ENCODE measurements at regions not wholly inside any gene's neighbourhood (a gene's known extent, or its start where the extent isn't known, plus 50 kb on each side); places are given as distances from the start of the nearest gene placed in this dataset.

DNA sequence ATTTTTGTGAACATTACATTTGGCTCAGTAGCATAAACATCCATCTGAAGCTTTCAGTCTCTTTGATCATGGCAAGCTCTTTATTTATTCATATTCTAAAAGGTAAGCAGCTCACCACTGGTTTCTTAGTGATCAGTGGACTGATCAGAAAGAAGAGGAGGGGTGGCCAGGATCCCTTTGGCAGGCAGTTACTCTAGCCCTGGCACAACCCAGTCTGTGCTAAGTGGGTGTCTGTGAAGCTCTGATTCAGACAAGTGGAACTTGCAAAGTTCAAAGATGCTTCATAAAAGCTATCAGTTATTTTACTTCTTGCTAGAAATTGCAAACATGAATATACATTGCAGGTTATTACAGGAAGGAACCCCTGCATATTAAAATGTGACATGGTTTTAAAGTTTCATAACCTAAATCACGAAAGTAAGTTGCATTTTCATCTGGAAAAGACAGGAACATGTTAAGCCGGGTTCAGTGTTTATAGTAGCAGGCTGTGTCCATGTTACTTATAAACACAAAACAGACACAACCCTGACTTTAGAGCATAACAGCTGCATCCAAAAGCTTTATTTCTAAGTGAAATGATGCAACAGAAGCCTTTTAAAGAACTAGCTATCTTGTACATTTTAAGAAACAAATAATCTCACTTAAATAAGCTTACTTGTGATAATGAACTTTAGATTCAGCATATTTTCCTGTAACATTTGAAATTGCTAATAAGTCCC, 785.3 kb downstream of the MCTP2 start:
- FAIRE-seq: no peak
- TF ChIP-seq, protein P1, sequence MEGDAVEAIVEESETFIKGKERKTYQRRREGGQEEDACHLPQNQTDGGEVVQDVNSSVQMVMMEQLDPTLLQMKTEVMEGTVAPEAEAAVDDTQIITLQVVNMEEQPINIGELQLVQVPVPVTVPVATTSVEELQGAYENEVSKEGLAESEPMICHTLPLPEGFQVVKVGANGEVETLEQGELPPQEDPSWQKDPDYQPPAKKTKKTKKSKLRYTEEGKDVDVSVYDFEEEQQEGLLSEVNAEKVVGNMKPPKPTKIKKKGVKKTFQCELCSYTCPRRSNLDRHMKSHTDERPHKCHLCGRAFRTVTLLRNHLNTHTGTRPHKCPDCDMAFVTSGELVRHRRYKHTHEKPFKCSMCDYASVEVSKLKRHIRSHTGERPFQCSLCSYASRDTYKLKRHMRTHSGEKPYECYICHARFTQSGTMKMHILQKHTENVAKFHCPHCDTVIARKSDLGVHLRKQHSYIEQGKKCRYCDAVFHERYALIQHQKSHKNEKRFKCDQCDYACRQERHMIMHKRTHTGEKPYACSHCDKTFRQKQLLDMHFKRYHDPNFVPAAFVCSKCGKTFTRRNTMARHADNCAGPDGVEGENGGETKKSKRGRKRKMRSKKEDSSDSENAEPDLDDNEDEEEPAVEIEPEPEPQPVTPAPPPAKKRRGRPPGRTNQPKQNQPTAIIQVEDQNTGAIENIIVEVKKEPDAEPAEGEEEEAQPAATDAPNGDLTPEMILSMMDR (IDR thresholded peaks at IDR 0.05; ENCODE audit: insufficient read depth, low read length, severe bottlenecking): no peak
- Histone ChIP-seq H3K27me3 (ENCODE audit: control insufficient read depth, insufficient read depth, low read length) (no peaks in the 10 kb centered on the region), H3K36me3 (ENCODE audit: control insufficient read depth, insufficient read depth, low read length) (no peaks in the 10 kb centered on the region), H3K4me3 (ENCODE audit: low read depth, low read length) (no peak overlapping the region)
- DNase-seq (ENCODE audit: low read depth): no peak

DNA sequence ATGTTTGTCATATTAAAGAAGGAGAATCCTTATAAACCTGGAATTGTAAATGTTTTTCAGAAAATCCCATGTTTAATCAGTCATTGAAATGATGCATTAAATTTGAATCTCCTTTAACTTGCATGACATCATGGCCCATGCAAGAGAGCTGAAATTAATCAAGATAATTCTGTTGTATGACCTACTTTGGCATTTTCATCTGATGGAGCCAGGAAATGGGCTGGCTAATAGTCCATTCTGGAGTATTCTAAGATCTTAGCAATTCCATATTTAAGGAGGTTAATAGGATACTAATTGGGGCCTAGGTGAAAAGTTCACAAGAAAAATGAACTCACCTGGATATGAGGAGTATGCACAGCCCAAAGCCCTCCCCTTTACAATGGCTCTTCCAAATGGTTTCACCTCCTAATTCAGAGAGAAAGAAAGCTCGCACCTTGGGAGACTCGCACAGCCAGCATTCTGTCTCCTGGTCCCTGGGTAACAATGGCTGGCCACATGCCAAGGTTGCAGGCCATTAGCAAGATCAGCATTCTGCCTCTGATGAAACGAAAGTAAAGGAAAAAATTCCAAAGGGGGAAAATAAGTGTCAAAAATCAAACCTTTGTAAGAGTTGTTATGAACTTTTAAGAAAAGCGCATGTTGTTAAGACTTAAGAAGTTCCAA, 786.4 kb downstream of the MCTP2 start:
- FAIRE-seq (no peak), DNase-seq (ENCODE audit: low read depth) (no peak)
- no peaks in the 10 kb centered on the region for H3K27me3 ChIP-seq (ENCODE audit: control insufficient read depth, insufficient read depth, low read length)
- TF ChIP-seq, protein P1 (IDR thresholded peaks at IDR 0.05; ENCODE audit: insufficient read depth, low read length, severe bottlenecking): no peak
- H3K4me3 ChIP-seq (ENCODE audit: low read depth, low read length): no peak overlapping the region
- H3K36me3 ChIP-seq (ENCODE audit: control insufficient read depth, insufficient read depth, low read length): no peaks in the 10 kb centered on the region

DNA sequence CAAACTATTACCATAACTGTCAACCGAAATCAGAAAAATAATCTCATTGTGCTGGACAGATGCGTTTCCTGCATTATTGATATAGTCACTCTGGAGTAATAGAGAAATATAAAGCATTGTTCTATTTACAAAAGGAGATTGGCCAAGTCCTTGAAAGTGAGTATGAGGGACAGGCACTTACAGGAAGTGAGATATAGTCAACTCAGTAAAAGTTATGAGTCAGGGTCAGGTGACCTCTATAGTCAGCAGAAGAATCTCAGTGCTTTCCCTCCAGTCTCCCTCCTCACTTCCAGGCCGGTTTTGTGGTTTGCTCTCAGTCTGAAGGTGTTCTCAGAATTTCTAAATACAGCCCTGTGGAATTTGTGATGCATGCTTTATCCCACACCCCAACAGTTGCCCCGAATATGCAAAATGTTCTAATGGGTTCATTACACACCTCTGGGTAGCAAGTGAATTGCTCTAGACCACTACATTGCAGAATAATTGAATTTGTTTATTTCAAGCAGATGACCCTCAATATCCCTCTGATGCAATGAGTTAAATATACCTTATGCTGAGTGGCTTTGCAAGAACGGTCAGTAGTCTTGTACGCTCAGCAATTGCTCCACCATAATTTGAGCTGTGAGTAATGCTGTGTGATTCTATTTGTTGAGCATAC, 787.7 kb downstream of the MCTP2 start:
- FAIRE-seq (no peak), DNase-seq (ENCODE audit: low read depth) (peak; percentile 95)
- TF ChIP-seq, protein P1 (IDR thresholded peaks at IDR 0.05; ENCODE audit: insufficient read depth, low read length, severe bottlenecking): no peak
- H3K36me3 ChIP-seq (ENCODE audit: control insufficient read depth, insufficient read depth, low read length): no peaks in the 10 kb centered on the region
- no peaks in the 10 kb centered on the region for H3K27me3 ChIP-seq (ENCODE audit: control insufficient read depth, insufficient read depth, low read length)
- no peak overlapping the region for H3K4me3 ChIP-seq (ENCODE audit: low read depth, low read length)

DNA sequence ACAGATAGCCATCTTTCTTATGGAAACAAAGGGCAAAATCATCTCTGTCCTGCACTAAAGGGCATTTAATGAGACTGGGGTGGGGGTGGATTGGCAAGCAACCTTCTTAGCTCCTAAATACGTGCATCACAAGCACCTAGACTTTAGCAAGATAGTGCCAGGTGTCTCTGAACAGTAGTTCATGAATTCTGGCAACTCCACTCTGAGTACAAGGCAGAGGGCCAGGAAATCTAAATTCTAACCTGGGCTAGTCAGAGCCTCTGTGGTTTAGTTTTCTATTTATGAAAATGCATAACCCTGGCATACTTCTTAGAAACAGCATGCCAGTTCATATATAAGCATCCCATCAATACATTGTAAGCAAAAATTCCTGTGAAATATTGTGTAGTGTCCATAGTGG, 788.5 kb downstream of the MCTP2 start:
- Histone ChIP-seq H3K4me3 (ENCODE audit: low read depth, low read length) (no peak overlapping the region), H3K36me3 (ENCODE audit: control insufficient read depth, insufficient read depth, low read length) (no peaks in the 10 kb centered on the region), H3K27me3 (ENCODE audit: control insufficient read depth, insufficient read depth, low read length) (no peaks in the 10 kb centered on the region)
- TF ChIP-seq, protein P1 (IDR thresholded peaks at IDR 0.05; ENCODE audit: insufficient read depth, low read length, severe bottlenecking): no peak
- DNase-seq (ENCODE audit: low read depth): no peak
- FAIRE-seq: no peak

DNA sequence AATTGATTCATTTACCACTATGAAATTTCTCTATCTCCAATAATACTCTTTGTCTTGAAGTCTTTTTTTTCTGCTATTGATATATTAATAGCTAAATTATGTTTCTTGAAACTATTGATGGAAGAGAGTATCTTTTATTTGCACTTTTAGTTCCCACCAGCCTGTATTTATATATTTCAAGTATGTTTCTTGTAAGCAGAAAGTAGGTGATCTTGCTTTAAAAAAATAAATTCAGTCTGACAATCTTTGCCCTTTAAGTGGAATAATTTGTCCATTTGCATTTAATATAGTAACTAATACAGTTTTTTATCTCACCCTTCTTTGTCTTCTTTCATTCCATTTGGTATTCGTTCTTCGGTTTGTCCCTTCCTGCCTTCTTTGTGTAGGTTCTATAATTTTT, 790.5 kb downstream of the MCTP2 start:
- FAIRE-seq: no peak
- DNase-seq (ENCODE audit: low read depth): no peak
- Histone ChIP-seq H3K4me3 (ENCODE audit: low read depth, low read length) (no peak overlapping the region), H3K36me3 (ENCODE audit: control insufficient read depth, insufficient read depth, low read length) (no peaks in the 10 kb centered on the region), H3K27me3 (ENCODE audit: control insufficient read depth, insufficient read depth, low read length) (no peaks in the 10 kb centered on the region)
- TF ChIP-seq, protein P1 (IDR thresholded peaks at IDR 0.05; ENCODE audit: insufficient read depth, low read length, severe bottlenecking): no peak
